ENCODE measurements at regions not wholly inside any gene's neighbourhood (a gene's known extent, or its start where the extent isn't known, plus 50 kb on each side); places are given as distances from the start of the nearest gene placed in this dataset.

DNA sequence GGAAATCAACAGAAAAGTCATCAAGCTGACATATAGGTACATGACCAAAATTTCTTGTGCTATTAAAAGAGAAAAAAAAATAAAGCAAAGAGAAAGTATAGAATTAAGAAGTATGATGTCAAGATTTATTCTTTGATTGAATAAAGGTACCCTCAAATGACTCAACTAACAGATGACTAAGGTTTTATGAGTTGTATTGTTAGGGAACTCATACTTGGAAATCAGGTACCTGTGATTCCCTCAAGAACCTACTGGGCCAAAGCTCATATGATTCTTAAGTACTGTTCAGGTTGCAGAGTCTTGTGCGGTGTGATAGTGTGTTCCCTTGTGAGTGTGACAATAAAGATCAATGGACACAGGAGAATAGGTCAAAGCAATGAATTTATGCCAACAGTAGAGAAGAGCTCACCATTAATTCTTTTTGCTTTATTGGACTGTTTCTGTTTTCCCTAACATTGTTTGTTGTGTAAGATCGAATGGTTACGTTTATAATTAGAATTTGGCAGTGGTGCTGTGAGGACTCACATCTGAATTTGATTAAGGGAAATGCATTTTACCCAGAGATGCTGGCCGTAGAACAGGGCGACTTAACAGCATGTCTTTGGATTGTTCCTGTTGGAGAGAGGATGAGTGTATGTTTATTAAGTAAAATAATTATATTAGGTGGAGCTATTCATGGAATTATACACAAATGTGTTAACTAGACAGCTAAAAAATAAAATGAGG is 293.2 kb upstream of the SEMA3D start:
- H3K36me3 ChIP-seq (ENCODE audit: control insufficient read depth in 4 of 4, insufficient read depth in 4 of 4, low read length in 4 of 4): no peaks in the 10 kb centered on the region
- no peak for TF ChIP-seq CTCF (IDR thresholded peaks at IDR 0.05; ENCODE audit: control extremely low read depth, extremely low read depth)
- peaks cover 0 to 21% (median 0%) of the 10 kb centered on the region in 5 donors for H3K4me1 ChIP-seq (ENCODE audit: control insufficient read depth in 5 of 5, insufficient read depth in 5 of 5, low read length in 5 of 5)
- ATAC-seq (ENCODE audit: insufficient read depth, low FRiP score): no peak
- peak in 2 of 3 donors; percentile 31 to 56 for DNase-seq
- no peak overlapping the region for H3K27ac ChIP-seq (ENCODE audit: low read depth in 1 of 2, low read length in 1 of 2)
- 57 to 66% methylated on average over 5 of the region's 5 CpGs for WGBS, 2 donors
- no peak overlapping the region for H3K4me3 ChIP-seq
- no peaks in the 10 kb centered on the region for H3K27me3 ChIP-seq (ENCODE audit: control insufficient read depth in 3 of 3, insufficient read depth in 3 of 3, low read length in 2 of 3)
- no peak overlapping the region for H3K9ac ChIP-seq (ENCODE audit: insufficient read depth in 1 of 2, low read length in 2 of 2)
- no peaks in the 10 kb centered on the region for H3K9me3 ChIP-seq (ENCODE audit: control insufficient read depth in 4 of 4, insufficient read depth in 3 of 4, low read length in 3 of 4)

DNA sequence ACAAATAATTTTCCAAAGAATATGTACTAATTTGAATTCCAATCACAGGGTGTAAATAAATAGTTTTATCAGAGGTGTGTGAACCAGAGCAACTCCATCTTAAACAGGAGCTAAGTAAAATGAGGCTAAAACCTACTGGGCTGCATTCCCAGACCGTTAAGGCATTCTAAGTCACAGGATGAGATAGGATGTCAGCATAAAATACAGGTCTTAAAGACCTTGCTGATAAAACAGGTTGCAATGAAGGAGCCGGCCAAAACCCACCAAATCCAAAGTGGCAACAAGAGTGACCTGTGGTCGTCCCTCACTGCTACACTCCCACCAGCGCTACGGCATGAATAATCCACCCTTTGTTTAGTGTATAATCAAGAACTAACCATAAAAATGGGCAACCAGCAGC is 291.7 kb upstream of the SEMA3D start:
- H3K9me3 ChIP-seq (ENCODE audit: control insufficient read depth in 4 of 4, insufficient read depth in 3 of 4, low read length in 3 of 4): no peaks in the 10 kb centered on the region
- H3K4me3 ChIP-seq: no peak overlapping the region
- DNase-seq: no peak
- no peak for ATAC-seq (ENCODE audit: insufficient read depth, low FRiP score)
- H3K27me3 ChIP-seq (ENCODE audit: control insufficient read depth in 3 of 3, insufficient read depth in 3 of 3, low read length in 2 of 3): no peaks in the 10 kb centered on the region
- H3K36me3 ChIP-seq (ENCODE audit: control insufficient read depth in 4 of 4, insufficient read depth in 4 of 4, low read length in 4 of 4): no peaks in the 10 kb centered on the region
- WGBS, 2 donors: 86 to 91% methylated on average over 5 of the region's 5 CpGs
- H3K9ac ChIP-seq (ENCODE audit: insufficient read depth in 1 of 2, low read length in 2 of 2): no peak overlapping the region
- H3K4me1 ChIP-seq (ENCODE audit: control insufficient read depth in 5 of 5, insufficient read depth in 5 of 5, low read length in 5 of 5): peaks cover 0 to 21% (median 0%) of the 10 kb centered on the region in 5 donors
- no peak for TF ChIP-seq CTCF (IDR thresholded peaks at IDR 0.05; ENCODE audit: control extremely low read depth, extremely low read depth)
- H3K27ac ChIP-seq (ENCODE audit: low read depth in 1 of 2, low read length in 1 of 2): no peak overlapping the region

- no peak for TF ChIP-seq CTCF (IDR thresholded peaks at IDR 0.05; ENCODE audit: control extremely low read depth, extremely low read depth)
- Histone ChIP-seq H3K27me3 (ENCODE audit: control insufficient read depth in 3 of 3, insufficient read depth in 3 of 3, low read length in 2 of 3) (no peaks in the 10 kb centered on the region), H3K9ac (ENCODE audit: insufficient read depth in 1 of 2, low read length in 2 of 2) (no peak overlapping the region), H3K9me3 (ENCODE audit: control insufficient read depth in 4 of 4, insufficient read depth in 3 of 4, low read length in 3 of 4) (no peaks in the 10 kb centered on the region), H3K27ac (ENCODE audit: low read depth in 1 of 2, low read length in 1 of 2) (no peak overlapping the region), H3K36me3 (ENCODE audit: control insufficient read depth in 4 of 4, insufficient read depth in 4 of 4, low read length in 4 of 4) (no peaks in the 10 kb centered on the region), H3K4me1 (ENCODE audit: control insufficient read depth in 5 of 5, insufficient read depth in 5 of 5, low read length in 5 of 5) (peaks cover 0 to 11% (median 0%) of the 10 kb centered on the region in 5 donors), H3K4me3 (no peak overlapping the region)
- ATAC-seq (ENCODE audit: insufficient read depth, low FRiP score) (no peak), DNase-seq (no peak)
- WGBS, 2 donors: 92 to 98% methylated on average over 2 of the region's 2 CpGs
Measured at GRCh38 chr7:85475476-85475875, 288.6 kb upstream of the SEMA3D start.

GRCh38 chr7:85475071-85475470 is 288.2 kb upstream of the SEMA3D start:
- H3K27me3 ChIP-seq (ENCODE audit: control insufficient read depth in 3 of 3, insufficient read depth in 3 of 3, low read length in 2 of 3): no peaks in the 10 kb centered on the region
- peaks cover 0 to 7% (median 0%) of the 10 kb centered on the region in 5 donors for H3K4me1 ChIP-seq (ENCODE audit: control insufficient read depth in 5 of 5, insufficient read depth in 5 of 5, low read length in 5 of 5)
- H3K9ac ChIP-seq (ENCODE audit: insufficient read depth in 1 of 2, low read length in 2 of 2): no peak overlapping the region
- no peak overlapping the region for H3K4me3 ChIP-seq
- H3K9me3 ChIP-seq (ENCODE audit: control insufficient read depth in 4 of 4, insufficient read depth in 3 of 4, low read length in 3 of 4): no peaks in the 10 kb centered on the region
- no peaks in the 10 kb centered on the region for H3K36me3 ChIP-seq (ENCODE audit: control insufficient read depth in 4 of 4, insufficient read depth in 4 of 4, low read length in 4 of 4)
- no peak for TF ChIP-seq CTCF (IDR thresholded peaks at IDR 0.05; ENCODE audit: control extremely low read depth, extremely low read depth)
- 88 to 92% methylated on average over 5 of the region's 5 CpGs for WGBS, 2 donors
- DNase-seq (no peak), ATAC-seq (ENCODE audit: insufficient read depth, low FRiP score) (no peak)
- no peak overlapping the region for H3K27ac ChIP-seq (ENCODE audit: low read depth in 1 of 2, low read length in 1 of 2)
